ENCODE measurements at regions not wholly inside any gene's neighbourhood (a gene's known extent, or its start where the extent isn't known, plus 50 kb on each side); places are given as distances from the start of the nearest gene placed in this dataset.

GRCh38 chr15:93932164-93932776 lies 299.1 kb upstream of the MCTP2 start:
- no peak for TF ChIP-seq CTCF (IDR thresholded peaks at IDR 0.05)
- TF ChIP-seq POLR2A (IDR thresholded peaks at IDR 0.05), result no peak
